GM18873 (cell line): ENCODE measurements at regions not wholly inside any gene's neighbourhood (a gene's known extent, or its start where the extent isn't known, plus 50 kb on each side); places are given as distances from the start of the nearest gene placed in this dataset.
A peak's percentile ranks its signal among the peaks of the same experiment; 100 is the strongest.

Experiments
- ATAC-seq: cut with Tn5 transposase; IDR thresholded peaks from one replicate; pipeline ENCODE4 v1.9.1; 2021; ENCODE audit warnings: mild to moderate bottlenecking, moderate library complexity, moderate number of reproducible peaks; ENCODE audit not compliant: unreplicated experiment, low FRiP score

- ATAC-seq, result no peak
These were observed 50.3 kb upstream of the FNDC1 start for GRCh38 chr6:159118924-159119323.

DNA sequence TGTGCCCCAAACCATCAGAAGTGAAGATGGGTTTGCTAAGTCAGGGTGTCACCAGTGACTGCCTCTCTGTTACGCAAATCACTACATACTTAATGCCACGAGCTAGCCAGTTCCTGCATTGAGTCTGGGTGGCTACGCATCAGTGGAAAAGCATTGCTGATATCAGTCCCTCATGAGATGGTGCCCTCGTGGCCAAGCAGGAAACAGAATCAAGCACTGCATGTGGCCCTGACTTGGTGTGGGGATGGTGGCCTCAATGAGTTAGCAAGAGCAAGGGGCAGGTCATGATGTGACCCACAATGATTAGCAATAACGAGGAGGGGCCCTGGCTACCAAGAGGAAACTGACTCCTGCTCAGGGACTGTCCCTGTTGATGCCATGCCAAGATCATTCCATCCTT, 51.6 kb upstream of the FNDC1 start:
- ATAC-seq, result no peak

- no peak for ATAC-seq
These were observed 52.2 kb upstream of the FNDC1 start for GRCh38 chr6:159117046-159117445.

DNA sequence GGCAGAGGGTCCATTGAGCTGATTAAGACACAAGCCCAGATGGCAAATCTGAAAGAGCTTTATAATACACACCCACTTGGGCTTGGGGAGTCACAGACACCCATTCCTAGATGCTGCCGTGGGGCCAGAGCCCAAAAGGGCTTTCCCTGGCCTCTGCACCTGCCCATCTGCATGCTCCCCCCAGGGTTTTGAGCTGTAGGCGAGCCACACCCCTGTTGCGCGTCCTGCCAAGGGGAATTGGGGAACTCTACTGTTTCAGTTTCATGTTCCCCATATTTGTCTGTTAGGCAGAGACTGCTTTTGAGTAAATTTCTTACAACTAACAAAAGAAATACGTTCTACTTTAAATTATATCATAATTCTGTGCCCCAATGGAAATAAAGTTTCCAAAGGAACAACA, 52.9 kb upstream of the FNDC1 start:
- no peak for ATAC-seq

- no peak for ATAC-seq
These were observed 54.6 kb upstream of the FNDC1 start for GRCh38 chr6:159114569-159114968.

- no peak for ATAC-seq
These were observed 56.0 kb upstream of the FNDC1 start for GRCh38 chr6:159113223-159113622.

DNA sequence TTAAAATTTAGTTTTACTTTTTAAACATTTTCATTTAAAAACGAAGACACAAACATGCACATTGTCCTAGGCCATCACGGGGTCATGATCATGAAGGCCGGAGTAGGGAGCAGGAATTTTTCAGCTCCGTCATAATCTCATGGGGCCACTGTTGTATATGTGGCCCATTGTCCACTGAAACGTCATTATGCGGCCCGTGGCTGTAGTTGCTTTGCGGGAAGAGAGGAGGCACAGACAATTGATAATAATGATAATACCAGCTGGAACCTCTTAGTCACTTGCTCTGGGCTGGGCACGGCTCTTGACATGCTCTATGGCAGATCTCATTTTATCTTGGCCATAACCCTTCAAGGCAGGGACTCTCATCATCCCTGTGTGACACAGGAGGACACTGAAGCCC, 56.5 kb upstream of the FNDC1 start:
- ATAC-seq, result no peak

GRCh38 chr6:159110748-159111147, 58.5 kb upstream of the FNDC1 start:
- ATAC-seq, result no peak

DNA sequence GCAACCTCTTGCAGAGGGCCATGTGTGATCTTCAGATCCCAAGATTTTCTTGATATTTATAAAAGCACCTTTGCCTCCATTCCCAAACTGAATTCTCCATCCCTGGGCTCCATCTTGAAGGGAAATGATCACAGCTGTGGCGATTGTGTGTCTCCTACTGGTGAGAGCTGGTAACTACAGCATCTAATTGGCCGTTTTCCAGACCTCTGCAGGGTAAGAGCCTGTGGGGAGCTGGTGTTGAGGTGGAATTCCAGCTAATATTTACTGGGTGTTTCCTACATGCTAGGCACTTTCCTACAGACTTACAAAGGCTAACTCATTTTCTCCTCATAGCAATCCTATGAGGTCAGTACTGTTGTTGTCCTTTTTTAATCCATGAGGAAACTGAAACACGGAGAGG, 59.2 kb upstream of the FNDC1 start:
- ATAC-seq, result no peak

GRCh38 chr6:159109391-159109790, 59.8 kb upstream of the FNDC1 start:
- ATAC-seq, result no peak

- no peak for ATAC-seq
These were observed 60.7 kb upstream of the FNDC1 start for GRCh38 chr6:159108426-159108985.

GRCh38 chr6:159107451-159108260, 61.5 kb upstream of the FNDC1 start:
- ATAC-seq, result no peak

- ATAC-seq, result peak; percentile 76
These were observed 61.9 kb upstream of the TAGAP start for GRCh38 chr6:159106627-159107241.

DNA sequence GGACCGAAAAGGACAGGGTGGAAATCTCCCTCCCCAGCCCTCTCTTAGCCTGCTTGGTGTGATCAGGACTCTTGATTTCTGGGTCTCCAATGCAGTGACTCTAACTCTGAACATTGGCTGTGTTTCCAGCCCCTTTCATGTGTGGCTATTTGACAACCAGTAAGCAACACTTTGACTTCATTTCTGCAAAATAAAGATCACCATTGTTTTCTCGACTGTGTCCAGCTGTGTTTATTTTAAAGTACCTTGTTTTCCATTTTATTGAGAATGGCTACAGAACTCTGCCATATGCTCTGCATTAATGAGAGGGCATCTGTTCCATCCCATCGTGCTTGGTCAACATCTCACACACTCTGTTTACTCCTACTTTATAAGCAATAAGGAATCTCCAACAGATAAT, 60.9 kb upstream of the TAGAP start:
- ATAC-seq, result no peak

DNA sequence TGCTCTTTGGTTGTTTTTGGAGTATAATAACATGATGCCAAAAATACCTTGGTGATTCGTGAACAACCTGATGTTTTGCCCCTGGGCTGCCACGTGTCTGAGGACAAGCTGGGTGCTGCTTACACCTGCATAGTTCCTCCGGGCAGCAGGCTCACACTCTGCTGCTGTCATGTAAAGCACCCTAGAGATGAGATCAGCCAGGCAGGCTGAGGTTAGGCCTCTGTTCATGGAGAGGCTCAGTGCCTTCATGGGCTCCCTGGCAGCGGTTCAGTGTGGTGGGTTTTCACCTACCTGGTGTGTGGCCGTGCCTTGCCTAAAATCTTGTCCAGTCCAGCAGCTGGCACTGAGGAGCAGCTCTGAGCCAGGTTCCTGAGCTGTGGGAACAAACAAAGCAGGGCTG, 60.1 kb upstream of the TAGAP start:
- ATAC-seq, result no peak

GRCh38 chr6:159104163-159104925, 59.6 kb upstream of the TAGAP start:
- peak; percentile 48 for ATAC-seq

DNA sequence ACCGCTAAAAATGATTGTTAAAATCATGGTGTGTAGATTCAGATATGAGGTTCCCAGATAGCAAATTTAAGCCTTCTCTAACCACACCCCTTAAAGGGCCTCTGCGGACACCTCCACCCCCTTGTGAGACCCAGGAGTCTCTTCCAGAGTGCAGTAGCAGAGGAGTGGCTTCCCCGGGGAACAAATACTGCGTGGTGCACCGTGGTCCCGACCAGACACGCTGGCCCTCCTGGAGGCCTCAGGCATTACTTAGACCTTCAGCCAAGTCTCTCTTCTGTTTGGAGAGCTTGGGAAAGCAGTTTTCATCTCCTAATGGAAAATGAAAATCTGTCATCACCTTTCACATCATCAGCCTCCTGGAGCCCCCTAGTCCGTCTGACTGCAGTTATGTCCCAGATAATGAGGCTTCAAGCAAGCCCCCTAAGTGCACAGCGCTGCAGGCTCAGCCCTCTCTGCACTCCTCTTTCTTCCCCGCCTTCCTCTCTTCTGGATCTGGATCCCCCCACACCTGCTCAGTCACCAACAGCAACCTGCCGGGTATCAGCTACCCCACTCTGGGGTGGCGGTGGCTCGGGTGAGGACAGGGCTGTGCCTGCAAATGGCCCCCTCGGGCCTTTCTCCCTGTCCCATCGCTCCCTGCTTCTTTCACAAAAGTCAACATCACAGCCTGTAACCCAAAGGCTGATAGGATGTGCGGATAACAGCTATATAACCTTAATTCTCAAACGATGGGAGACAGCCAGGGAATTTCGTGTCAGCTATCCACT, 58.8 kb upstream of the TAGAP start:
- no peak for ATAC-seq

DNA sequence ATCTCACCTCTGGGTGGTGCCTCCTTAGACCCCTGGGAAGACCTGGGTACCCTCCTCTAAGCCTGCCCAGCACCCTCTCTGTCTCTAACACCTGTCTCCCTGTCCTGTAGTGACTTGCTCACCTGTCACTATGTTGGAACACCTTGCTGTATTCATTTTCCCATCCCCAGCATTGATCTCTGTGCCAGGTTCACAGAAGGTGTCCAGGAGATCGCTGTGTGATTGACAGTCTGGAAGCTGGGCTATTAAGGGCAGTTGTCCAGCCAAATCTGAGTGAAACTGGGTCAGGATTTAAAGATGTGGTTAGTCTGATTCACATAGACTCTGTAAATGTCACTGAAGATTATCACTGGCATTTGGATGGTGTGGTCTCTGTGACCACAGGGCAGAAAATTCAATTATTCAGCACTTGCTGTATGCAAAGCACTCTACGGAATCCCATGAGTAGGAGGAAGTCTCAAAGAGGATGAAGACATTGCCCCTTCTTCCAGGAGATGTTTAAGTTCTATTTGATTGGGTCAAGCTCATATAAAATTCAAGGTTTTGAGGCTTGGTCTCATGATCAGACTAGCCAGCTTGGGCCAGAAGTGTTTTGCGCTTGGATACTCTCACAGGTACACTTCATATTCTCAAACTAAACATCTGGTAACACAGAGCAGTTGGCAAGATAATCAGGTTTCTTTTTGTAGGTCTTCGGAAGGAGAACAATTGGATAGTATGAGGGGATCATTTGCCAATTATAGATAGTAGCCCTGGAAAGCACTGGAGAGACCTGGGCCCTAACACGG, 57.8 kb upstream of the TAGAP start:
- ATAC-seq, result no peak

DNA sequence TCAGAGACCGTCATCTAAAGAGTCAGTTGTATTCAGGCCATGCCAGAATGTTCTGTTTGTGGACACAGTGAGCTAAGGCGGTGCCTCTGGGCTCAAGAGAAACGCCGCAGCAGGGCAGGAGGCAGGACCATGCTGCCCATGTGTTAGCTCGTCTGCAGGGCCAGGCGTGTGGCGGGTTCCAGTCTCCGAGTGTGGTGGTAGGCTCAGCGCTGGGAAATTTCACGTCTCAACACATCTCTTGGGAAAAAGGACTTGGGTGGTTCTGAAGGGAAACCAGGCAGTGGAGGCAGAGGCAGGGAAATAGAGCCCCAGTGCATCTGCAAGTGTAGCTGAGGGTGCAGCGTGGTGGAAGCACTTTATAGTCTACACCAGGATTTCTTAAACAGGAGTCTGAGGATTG, 56.9 kb upstream of the TAGAP start:
- ATAC-seq, result no peak
